ENCODE measurements at regions not wholly inside any gene's neighbourhood (a gene's known extent, or its start where the extent isn't known, plus 50 kb on each side); places are given as distances from the start of the nearest gene placed in this dataset.
"Not testable (repeated sequence)": the region's sequence is repeated elsewhere in the genome, so short reads cannot be mapped to it uniquely, and the experiment has no call there.

- no peak overlapping the region for H3K4me3 ChIP-seq
- H3K4me1 ChIP-seq (ENCODE audit: insufficient read depth): no peaks in the 10 kb centered on the region
- no peaks in the 10 kb centered on the region for H4K20me1 ChIP-seq (ENCODE audit: insufficient read depth, poor library complexity, severe bottlenecking)
- TF ChIP-seq CTCF (IDR thresholded peaks at IDR 0.05; ENCODE audit: poor library complexity) (no peak), EZH2 (IDR thresholded peaks at IDR 0.05; ENCODE audit: borderline replicate concordance) (no peak), EZH2phosphoT487 (IDR thresholded peaks at IDR 0.05; ENCODE audit: low read depth, severe bottlenecking, unreplicated experiment) (no peak)
- no peaks in the 10 kb centered on the region for H3K9me2 ChIP-seq (replicated peaks; ENCODE audit: insufficient read depth)
- H3K4me2 ChIP-seq: no peak overlapping the region
- H3K36me3 ChIP-seq (replicated peaks; ENCODE audit: insufficient read depth, low read depth): no peaks in the 10 kb centered on the region
- H3K79me2 ChIP-seq: no peaks in the 10 kb centered on the region
- H2AFZ ChIP-seq: no peak overlapping the region
- 78% methylated on average over 5 of the region's 5 CpGs for WGBS (ENCODE audit: low lambda C conversion rate, missing lambda C conversion rate)
- no peaks in the 10 kb centered on the region for H3K27me3 ChIP-seq
- no peak overlapping the region for H3K27ac ChIP-seq
- DNase-seq (ENCODE audit: low spot score): no peak
- H3K9me3 ChIP-seq (ENCODE audit: low read depth): no peaks in the 10 kb centered on the region
Measured at GRCh38 chr5:84706678-84707641, 322.3 kb upstream of the EDIL3 start.

GRCh38 chr5:84700545-84700944 lies 315.9 kb upstream of the EDIL3 start:
- DNase-seq (ENCODE audit: low spot score); H3K4me3 ChIP-seq; H3K9me3 ChIP-seq (ENCODE audit: low read depth); H3K79me2 ChIP-seq; H2AFZ ChIP-seq; H3K4me2 ChIP-seq; H3K4me1 ChIP-seq (ENCODE audit: insufficient read depth); H4K20me1 ChIP-seq (ENCODE audit: insufficient read depth, poor library complexity, severe bottlenecking); H3K36me3 ChIP-seq (replicated peaks; ENCODE audit: insufficient read depth, low read depth); H3K27ac ChIP-seq; H3K27me3 ChIP-seq; H3K9me2 ChIP-seq (replicated peaks; ENCODE audit: insufficient read depth): not testable (repeated sequence)
- WGBS (ENCODE audit: low lambda C conversion rate, missing lambda C conversion rate): 94% methylated on average over 7 of the region's 7 CpGs

GRCh38 chr5:84696651-84697050 lies 312.0 kb upstream of the EDIL3 start:
- Histone ChIP-seq H3K79me2 (no peaks in the 10 kb centered on the region), H3K4me2 (no peak overlapping the region), H4K20me1 (ENCODE audit: insufficient read depth, poor library complexity, severe bottlenecking) (no peaks in the 10 kb centered on the region), H3K27ac (no peak overlapping the region), H3K36me3 (replicated peaks; ENCODE audit: insufficient read depth, low read depth) (no peaks in the 10 kb centered on the region), H3K9me3 (ENCODE audit: low read depth) (no peaks in the 10 kb centered on the region), H3K4me1 (ENCODE audit: insufficient read depth) (no peaks in the 10 kb centered on the region), H3K27me3 (no peaks in the 10 kb centered on the region), H3K9me2 (replicated peaks; ENCODE audit: insufficient read depth) (no peaks in the 10 kb centered on the region), H2AFZ (no peak overlapping the region), H3K4me3 (no peak overlapping the region)
- WGBS (ENCODE audit: low lambda C conversion rate, missing lambda C conversion rate): 43% methylated on average over 2 of the region's 2 CpGs
- TF ChIP-seq EZH2phosphoT487 (IDR thresholded peaks at IDR 0.05; ENCODE audit: low read depth, severe bottlenecking, unreplicated experiment): no peak
- no peak for TF ChIP-seq EZH2 (IDR thresholded peaks at IDR 0.05; ENCODE audit: borderline replicate concordance)
- no peak for TF ChIP-seq CTCF (IDR thresholded peaks at IDR 0.05; ENCODE audit: poor library complexity)
- DNase-seq (ENCODE audit: low spot score): no peak

DNA sequence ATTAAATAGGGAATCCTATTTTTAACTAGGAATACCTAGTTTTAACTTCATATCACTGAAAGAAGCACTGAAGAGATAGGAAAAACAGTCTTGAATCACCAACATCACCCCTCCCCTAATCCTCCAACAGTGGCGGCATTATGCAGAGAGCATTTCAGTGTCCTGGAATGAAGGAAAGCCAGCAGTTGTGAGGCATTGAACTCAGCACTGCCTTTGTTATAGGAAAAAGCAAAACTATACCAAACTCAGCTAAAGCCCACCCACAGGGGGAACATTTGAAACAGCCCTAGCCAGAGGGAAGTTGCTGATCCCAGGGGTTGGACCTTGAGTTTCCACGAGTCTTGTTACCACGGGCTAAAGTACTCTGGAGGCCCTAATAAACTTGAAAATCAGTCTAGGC lies 310.6 kb upstream of the EDIL3 start:
- Histone ChIP-seq H3K36me3 (replicated peaks; ENCODE audit: insufficient read depth, low read depth) (no peaks in the 10 kb centered on the region), H3K9me2 (replicated peaks; ENCODE audit: insufficient read depth) (no peaks in the 10 kb centered on the region), H3K4me3 (no peak overlapping the region), H3K9me3 (ENCODE audit: low read depth) (no peaks in the 10 kb centered on the region), H3K4me2 (no peak overlapping the region), H3K79me2 (no peaks in the 10 kb centered on the region), H4K20me1 (ENCODE audit: insufficient read depth, poor library complexity, severe bottlenecking) (no peaks in the 10 kb centered on the region), H2AFZ (no peak overlapping the region), H3K27ac (no peak overlapping the region), H3K27me3 (no peaks in the 10 kb centered on the region), H3K4me1 (ENCODE audit: insufficient read depth) (no peaks in the 10 kb centered on the region)
- 93% methylated on average over 3 of the region's 3 CpGs for WGBS (ENCODE audit: low lambda C conversion rate, missing lambda C conversion rate)
- no peak for TF ChIP-seq EZH2 (IDR thresholded peaks at IDR 0.05; ENCODE audit: borderline replicate concordance)
- TF ChIP-seq CTCF (IDR thresholded peaks at IDR 0.05; ENCODE audit: poor library complexity): no peak
- TF ChIP-seq EZH2phosphoT487 (IDR thresholded peaks at IDR 0.05; ENCODE audit: low read depth, severe bottlenecking, unreplicated experiment): no peak
- no peak for DNase-seq (ENCODE audit: low spot score)

Data from hepatocyte (in vitro differentiated cells).